Osteocyte (in vitro differentiated cells): ENCODE measurements at regions not wholly inside any gene's neighbourhood (a gene's known extent, or its start where the extent isn't known, plus 50 kb on each side); places are given as distances from the start of the nearest gene placed in this dataset.

ENCODE experiments used
- DNase-seq: peaks from one replicate; pipeline ENCODE4 v3.0.0; 2021; ENCODE audit warnings: mixed read lengths; ENCODE audit not compliant: unreplicated experiment; ENCODE audit errors: extremely low spot score
- H3K27ac Mint-ChIP-seq: one replicate; pipeline ENCODE4 v1.8.0; 2021; ENCODE audit warnings: mild to moderate bottlenecking, mixed read lengths; ENCODE audit not compliant: unreplicated experiment
- H3K27me3 Mint-ChIP-seq: one replicate; pipeline ENCODE4 v1.8.0; 2021; ENCODE audit warnings: mixed read lengths; ENCODE audit not compliant: unreplicated experiment
- H3K36me3 Mint-ChIP-seq: one replicate; pipeline ENCODE4 v1.8.0; 2021; ENCODE audit warnings: mixed read lengths; ENCODE audit not compliant: unreplicated experiment
- H3K4me1 Mint-ChIP-seq: one replicate; pipeline ENCODE4 v1.8.0; 2021; ENCODE audit warnings: mixed read lengths; ENCODE audit not compliant: unreplicated experiment
- H3K4me3 Mint-ChIP-seq: one replicate; pipeline ENCODE4 v1.8.0; 2021; ENCODE audit warnings: mild to moderate bottlenecking, moderate library complexity, mixed read lengths; ENCODE audit not compliant: unreplicated experiment
- H3K9me3 Mint-ChIP-seq: one replicate; pipeline ENCODE4 v1.8.0; 2021; ENCODE audit warnings: mixed read lengths; ENCODE audit not compliant: unreplicated experiment
- TF ChIP-seq, protein P1 (sequence below): fragments of 200-600 bp; sonication (generic); IDR thresholded peaks from 2 replicates; pipeline ENCODE4 v1.5.0; 2021; ENCODE audit warnings: antibody characterized with exemption, mild to moderate bottlenecking, moderate library complexity

DNA sequence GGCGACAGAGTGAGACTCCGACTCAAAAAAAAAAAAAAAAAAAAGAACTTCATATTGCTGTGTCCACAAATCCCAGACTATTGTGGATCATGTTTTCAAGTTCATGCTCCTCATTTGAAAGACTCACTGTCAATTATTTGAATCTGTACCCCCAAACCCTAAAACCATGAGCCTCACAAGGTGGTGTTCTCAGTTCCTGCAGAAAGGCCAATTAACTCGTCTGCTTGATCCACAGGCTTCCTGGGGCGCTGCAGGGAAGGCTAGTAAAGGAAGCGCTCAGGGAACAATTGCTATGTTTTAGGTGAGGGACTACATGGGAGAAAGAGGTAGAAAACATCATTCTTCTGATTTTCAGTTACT, 396.8 kb upstream of the NETO1 start:
- TF ChIP-seq, protein P1, sequence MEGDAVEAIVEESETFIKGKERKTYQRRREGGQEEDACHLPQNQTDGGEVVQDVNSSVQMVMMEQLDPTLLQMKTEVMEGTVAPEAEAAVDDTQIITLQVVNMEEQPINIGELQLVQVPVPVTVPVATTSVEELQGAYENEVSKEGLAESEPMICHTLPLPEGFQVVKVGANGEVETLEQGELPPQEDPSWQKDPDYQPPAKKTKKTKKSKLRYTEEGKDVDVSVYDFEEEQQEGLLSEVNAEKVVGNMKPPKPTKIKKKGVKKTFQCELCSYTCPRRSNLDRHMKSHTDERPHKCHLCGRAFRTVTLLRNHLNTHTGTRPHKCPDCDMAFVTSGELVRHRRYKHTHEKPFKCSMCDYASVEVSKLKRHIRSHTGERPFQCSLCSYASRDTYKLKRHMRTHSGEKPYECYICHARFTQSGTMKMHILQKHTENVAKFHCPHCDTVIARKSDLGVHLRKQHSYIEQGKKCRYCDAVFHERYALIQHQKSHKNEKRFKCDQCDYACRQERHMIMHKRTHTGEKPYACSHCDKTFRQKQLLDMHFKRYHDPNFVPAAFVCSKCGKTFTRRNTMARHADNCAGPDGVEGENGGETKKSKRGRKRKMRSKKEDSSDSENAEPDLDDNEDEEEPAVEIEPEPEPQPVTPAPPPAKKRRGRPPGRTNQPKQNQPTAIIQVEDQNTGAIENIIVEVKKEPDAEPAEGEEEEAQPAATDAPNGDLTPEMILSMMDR = no peak
- no peak for DNase-seq
- no peak overlapping the region for H3K4me3 Mint-ChIP-seq
- H3K27me3 Mint-ChIP-seq = peaks cover 11% of the 10 kb centered on the region
- no peaks in the 10 kb centered on the region for H3K4me1 Mint-ChIP-seq
- H3K27ac Mint-ChIP-seq = no peak overlapping the region
- no peaks in the 10 kb centered on the region for H3K9me3 Mint-ChIP-seq
- H3K36me3 Mint-ChIP-seq = no peaks in the 10 kb centered on the region

DNA sequence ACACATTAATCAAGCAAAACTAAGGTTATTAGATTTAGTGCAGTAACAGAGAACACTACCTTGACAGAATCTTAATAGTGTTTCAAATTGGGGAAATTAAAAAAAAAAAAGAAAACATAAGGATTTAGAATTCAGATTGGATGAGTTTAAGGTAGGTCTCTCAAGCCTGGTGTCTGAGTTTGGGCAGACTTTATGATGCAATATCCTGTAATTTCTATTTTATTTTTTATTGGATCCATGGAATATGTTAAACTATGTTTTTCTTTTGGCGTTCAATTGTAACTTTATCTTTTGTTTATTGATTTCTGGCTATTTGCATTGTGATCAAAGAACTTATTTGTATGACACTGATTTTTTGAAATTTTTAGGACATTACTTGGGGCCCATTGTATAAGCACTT, 394.1 kb upstream of the NETO1 start:
- H3K9me3 Mint-ChIP-seq = no peaks in the 10 kb centered on the region
- TF ChIP-seq, protein P1 = no peak
- no peak for DNase-seq
- no peak overlapping the region for H3K4me3 Mint-ChIP-seq
- peaks cover 14% of the 10 kb centered on the region for H3K27me3 Mint-ChIP-seq
- no peaks in the 10 kb centered on the region for H3K36me3 Mint-ChIP-seq
- H3K4me1 Mint-ChIP-seq = no peaks in the 10 kb centered on the region
- H3K27ac Mint-ChIP-seq = no peak overlapping the region

DNA sequence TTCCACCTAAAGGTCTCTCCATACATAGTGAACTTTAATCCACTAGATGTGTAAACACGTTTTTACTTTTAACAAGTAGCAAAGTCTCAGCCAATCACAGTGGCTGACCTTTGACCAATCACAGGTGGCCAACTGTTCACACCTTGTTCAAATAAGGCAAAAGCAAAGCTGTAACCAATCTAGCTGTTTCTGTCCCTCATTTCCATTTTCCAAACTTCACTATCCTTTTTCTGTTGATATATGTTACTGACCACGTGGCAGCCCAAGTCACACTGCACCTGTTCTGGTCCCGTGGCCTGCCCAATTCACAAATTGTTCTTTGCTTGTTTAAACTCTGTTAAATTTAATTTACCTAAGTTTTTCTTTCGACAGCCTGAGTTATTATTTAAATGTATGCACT, 393.5 kb upstream of the NETO1 start:
- H3K4me3 Mint-ChIP-seq = no peak overlapping the region
- no peaks in the 10 kb centered on the region for H3K36me3 Mint-ChIP-seq
- H3K9me3 Mint-ChIP-seq = no peaks in the 10 kb centered on the region
- H3K27me3 Mint-ChIP-seq = peaks cover 14% of the 10 kb centered on the region
- no peaks in the 10 kb centered on the region for H3K4me1 Mint-ChIP-seq
- no peak for DNase-seq
- H3K27ac Mint-ChIP-seq = no peak overlapping the region
- TF ChIP-seq, protein P1 = no peak

DNA sequence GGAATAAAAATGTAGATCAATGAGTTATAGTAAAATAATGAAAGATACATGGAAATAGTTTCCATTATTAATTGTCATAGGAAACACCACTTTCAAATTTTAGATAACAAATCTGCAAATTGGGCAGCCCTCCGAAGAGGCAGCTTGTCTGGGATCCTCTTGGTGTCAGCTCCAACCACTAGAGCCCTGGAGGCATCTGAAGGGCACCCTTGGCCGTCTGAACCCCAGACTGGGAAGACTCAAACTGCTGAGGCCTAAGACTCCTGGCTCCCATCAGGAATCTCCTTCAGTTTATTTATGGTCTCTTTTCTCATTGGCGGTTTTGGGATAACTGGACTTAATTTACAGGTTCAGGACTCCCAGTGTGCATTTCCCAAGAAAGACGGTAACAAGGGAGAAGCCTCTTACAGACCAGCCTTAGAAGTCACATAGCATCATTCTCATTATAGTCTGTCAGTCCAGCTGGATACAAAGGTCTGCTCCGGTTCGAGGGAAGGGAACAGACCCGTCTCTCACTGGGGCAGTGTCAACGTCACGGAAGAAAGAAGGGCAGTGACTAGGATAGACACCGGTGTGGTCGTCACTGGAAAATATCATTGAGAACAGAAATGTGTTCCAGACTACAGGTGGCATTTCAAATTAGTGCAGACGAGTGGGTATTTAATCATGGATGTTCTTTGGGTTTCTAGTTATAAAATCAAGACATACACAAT, 390.7 kb upstream of the NETO1 start:
- Mint-ChIP-seq H3K27ac (no peak overlapping the region), H3K9me3 (no peaks in the 10 kb centered on the region), H3K27me3 (peaks cover 14% of the 10 kb centered on the region), H3K36me3 (no peaks in the 10 kb centered on the region), H3K4me3 (no peak overlapping the region), H3K4me1 (no peaks in the 10 kb centered on the region)
- no peak for DNase-seq
- TF ChIP-seq, protein P1 = no peak

DNA sequence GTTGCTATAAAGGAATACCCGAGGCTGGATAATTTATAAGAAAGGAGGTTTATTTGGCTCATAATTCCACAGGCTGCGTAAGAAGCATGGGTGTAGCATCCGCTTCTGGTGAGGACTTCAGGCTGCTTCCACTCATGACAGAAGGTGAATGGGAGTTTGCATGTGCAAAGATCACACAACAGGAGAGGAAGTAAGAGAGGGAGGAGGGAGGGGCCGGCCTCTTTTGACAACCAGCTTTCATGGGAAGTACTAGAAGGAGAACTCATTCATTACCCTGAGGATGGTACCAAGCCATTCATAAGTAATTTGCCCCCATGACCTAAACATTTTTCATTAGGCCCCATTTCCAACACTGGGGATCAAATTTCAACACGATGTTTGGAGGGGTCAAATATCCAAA, 386.8 kb upstream of the NETO1 start:
- Mint-ChIP-seq H3K4me3 (no peak overlapping the region), H3K9me3 (no peaks in the 10 kb centered on the region), H3K36me3 (no peaks in the 10 kb centered on the region), H3K27me3 (peaks cover 16% of the 10 kb centered on the region), H3K4me1 (no peaks in the 10 kb centered on the region), H3K27ac (no peak overlapping the region)
- TF ChIP-seq, protein P1 = no peak
- no peak for DNase-seq
